A673 (cell line): ENCODE measurements at regions not wholly inside any gene's neighbourhood (a gene's known extent, or its start where the extent isn't known, plus 50 kb on each side); places are given as distances from the start of the nearest gene placed in this dataset.

Experiments used
- CTCF ChIP-seq: fragments of 300-800, 200-600 bp; sonication (generic); conservative IDR thresholded peaks from 2 replicates; pipeline ENCODE4 v1.5.1; 2017; ENCODE audit warnings: low read depth, mild to moderate bottlenecking, antibody characterized with exemption, low read length, moderate library complexity, mixed read lengths
- EZH2 ChIP-seq: fragments of 200-600 bp; sonication (generic); IDR thresholded peaks from 2 replicates; pipeline ENCODE4 v1.6.1; 2017; ENCODE audit warnings: borderline replicate concordance, low read depth, mild to moderate bottlenecking, mixed read lengths, antibody characterized with exemption, low read length; ENCODE audit not compliant: poor library complexity, severe bottlenecking

GRCh38 chr15:61534986-61535385 lies 305.9 kb upstream of the RORA start:
- TF ChIP-seq CTCF (no peak), EZH2 (no peak)
